ENCODE measurements at regions not wholly inside any gene's neighbourhood (a gene's known extent, or its start where the extent isn't known, plus 50 kb on each side); places are given as distances from the start of the nearest gene placed in this dataset.
"Not testable (repeated sequence)": the region's sequence is repeated elsewhere in the genome, so short reads cannot be mapped to it uniquely, and the experiment has no call there.

DNA sequence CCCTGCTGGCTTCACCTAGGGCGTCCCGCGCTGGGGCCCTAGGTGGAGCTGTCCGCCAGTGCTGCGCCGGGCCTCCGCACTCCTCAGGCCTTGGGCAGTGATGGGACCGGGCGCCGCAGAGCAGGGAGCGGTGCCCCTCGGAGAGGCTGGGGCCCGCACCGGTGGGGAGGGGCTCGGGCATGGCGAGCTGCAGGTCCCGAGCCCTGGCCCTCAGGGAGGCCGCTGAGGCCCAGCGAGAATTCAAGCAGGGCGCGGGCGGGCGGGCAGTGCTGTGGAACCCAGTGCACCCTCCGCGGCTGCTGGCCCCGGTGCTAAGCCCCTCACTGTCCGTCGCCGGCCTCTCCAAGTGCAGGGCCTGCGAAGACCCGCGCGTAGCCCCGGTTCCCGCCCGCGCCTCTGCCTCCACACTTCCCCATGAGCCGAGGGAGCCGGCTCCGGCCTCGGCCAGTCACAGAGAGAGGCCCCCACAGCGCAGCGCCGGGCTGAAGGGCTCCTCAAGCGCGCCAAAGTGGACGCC lies 565.1 kb upstream of the NDST4 start:
- DNase-seq (ENCODE audit: extremely low read depth, low read depth, low spot score), result no peak

DNA sequence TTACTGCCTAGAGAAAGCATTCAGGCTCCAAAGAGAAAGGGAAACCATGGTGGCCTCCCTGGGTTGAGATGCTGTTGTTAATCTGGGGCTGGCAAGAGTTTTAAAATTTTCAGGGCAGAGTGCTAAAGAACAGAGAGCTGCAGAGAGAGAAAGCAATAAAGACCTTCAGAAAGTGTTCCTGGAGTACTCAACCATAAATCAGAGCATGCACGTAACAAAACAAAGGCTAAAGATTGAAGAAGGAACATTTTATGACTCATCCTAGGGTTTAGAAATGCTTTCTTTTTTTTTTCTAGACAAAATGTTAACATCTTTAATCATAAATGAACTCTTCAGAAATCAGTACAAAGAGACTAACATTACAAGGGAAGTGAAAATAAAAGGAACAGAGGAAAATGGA lies 562.3 kb upstream of the NDST4 start:
- no peak for DNase-seq (ENCODE audit: extremely low read depth, low read depth, low spot score)

DNA sequence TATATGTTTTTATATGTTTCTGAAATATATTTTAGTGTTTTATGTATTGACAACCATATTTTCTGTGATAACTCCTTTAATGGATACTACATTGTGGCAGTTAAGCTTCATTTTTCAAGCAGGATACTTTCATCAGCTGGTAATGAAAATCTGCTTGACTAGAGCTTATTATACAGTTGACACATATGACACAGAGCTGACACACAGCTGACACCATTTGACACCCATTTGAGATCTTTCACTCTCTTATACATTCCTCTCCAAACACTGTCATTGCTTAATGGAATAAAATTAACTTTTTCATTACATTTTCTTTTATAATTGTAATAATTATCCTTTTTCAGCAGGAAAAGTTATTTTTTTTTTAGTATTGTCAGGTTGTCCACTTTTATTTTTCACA lies 561.1 kb upstream of the NDST4 start:
- DNase-seq (ENCODE audit: extremely low read depth, low read depth, low spot score), result no peak

DNA sequence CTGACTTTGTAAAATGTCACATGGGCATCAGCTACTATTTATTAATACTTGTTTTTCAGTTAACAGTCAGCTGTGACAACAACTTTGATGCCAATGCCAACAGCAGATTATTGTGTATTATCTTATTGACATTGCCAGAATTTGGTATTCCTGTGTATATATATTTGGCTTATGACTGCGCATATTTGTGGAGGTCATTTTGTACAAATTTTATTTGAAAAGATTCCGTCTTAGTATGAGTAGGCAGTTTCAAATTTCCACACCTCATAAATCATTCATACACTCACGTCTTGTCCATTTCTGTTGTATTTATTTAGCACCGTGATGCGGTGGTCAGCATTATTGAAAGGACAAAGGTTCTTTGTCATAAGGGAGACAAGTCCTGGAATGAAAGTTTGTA lies 558.2 kb upstream of the NDST4 start:
- no peak for DNase-seq (ENCODE audit: extremely low read depth, low read depth, low spot score)

DNA sequence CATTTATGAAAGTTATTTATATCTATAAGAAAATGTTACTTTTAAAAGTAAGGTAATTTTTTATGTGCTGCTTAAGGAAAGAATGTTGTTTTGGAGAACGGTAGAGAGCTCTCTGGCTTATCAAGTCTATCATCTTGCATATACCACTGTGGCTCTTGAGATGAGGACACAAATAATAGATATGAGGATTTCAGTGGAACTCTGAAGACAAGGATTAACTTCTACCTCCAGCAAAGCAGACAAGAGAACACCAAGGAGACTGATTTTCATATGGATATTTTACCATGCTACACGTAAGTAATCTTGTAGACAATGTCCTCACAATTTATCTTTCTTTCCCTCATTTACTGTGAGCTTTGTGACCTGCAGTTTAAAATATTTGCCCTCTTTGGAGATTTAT lies 557.5 kb upstream of the NDST4 start:
- no peak for DNase-seq (ENCODE audit: extremely low read depth, low read depth, low spot score)

DNA sequence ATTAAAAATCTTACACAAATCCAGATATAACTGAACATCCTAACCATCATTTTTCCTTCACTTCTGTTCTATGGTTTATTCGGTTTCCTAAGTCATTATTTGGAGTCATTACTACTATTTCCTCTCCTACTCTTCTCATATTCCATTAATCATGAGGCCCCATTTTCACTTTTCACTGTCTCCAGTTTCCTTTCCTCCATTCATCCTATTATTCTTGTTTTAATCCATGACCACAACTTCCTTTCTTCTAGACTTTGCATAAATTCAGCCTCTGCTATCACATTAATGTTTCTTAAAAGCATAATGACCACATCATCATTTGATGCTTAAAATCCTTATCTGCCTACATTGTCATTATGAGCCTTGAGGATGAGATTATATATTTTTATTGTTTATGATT lies 555.0 kb upstream of the NDST4 start:
- no peak for DNase-seq (ENCODE audit: extremely low read depth, low read depth, low spot score)

DNA sequence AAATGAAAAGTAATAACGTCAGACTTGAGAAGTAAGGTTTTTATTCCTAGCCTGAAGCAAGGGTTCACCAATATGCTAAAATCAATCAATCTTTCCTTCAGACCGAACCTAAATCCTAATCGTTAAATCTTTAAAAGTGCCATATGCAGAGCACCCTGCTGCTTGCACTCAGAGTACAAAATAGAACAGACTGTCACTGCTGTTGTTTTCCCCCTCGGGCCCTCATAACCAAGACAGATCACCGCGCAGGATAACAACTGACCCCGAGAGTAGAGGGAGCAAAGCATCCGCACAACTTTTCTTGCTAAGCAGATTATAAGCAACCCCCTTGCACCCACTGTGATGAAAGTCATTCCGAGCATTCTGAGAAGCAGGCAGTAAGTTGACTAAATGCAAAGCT lies 550.9 kb upstream of the NDST4 start:
- DNase-seq (ENCODE audit: extremely low read depth, low read depth, low spot score), result no peak

DNA sequence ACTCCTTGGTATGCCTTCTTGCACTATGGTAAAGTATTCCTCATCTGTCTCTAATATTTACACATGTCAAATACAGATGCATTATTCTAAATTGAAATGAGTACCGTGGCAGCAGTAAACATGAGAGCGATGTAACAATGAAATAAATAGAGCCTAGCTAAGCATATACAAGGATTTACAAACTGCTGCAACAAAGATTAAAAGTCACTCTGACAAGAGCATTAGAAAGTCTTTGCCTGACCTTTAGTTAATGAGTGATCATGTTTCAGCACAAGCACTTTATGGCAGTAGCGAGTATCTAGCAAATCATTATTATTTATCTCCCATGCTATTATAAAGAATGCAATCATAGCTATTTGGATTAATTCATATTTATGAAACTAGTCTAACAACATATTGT lies 547.0 kb upstream of the NDST4 start:
- no peak for DNase-seq (ENCODE audit: extremely low read depth, low read depth, low spot score)

DNA sequence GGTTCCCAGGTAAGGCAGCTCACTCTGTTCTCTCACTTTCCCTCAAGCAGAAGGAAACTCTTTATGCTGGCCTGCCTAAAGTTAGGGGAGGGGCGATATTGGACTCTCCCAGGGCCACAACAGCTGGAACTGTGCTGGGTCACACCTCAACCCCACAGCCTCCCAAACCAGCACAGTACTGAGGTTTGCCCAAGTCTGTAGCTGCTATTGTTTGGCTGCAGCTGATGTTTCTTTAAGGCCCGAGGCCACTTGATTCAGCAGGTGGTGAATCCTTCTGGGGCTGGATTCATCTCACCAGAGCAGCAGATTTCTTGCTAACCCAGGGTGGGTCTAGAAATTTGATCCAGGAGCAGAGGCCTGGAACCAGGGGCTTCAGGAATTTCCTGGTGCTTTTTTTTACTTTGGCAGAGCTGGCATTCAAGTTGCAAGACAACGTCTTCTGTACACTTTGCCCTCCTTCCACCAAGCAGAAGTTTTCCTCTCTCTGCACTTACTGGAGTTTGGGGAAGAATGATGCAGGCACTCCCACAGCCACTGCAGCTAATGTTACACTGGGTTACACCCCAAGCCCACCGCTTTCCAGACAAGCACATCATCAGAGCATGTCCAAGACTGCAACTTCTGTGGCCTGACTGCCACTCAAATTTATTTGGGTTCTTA lies 544.7 kb upstream of the NDST4 start:
- no peak for DNase-seq (ENCODE audit: extremely low read depth, low read depth, low spot score)

DNA sequence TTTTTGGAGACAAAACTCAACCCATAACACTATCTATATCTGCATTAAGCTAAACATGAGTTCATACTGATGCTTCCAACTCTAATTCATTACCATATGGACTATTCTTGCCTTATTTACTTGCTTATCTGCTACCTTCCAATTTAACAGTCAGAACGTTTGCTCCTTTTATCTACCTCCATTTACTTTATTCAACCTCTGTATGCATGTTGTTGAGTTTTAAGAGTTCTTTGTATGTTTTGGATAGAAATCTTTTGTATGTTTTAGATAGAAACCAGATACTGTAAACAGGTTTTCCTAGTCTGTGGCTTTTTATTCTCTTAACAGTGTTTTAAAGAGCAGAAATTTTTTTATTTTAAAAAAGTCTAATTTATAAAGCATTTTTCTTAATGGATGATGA lies 542.2 kb upstream of the NDST4 start:
- no peak for DNase-seq (ENCODE audit: extremely low read depth, low read depth, low spot score)

DNA sequence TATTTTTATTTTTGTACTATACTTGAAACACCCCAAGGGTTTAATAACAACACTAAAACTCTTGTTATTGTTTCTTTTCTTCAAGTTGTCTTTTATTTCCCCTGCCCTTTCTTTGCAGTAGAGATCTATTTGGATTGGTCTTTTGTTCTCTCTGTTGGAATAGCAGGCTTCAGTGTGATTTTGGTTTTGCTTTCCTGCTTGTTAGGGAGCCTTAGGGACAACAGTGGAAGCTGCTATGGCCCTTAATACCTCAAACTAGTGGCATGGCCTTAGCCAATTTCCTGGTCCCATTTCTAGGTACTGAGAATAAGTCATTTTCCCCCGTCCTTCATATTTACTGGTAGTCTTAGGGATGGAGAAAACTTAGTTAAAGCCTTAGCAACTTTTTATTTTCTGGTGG lies 535.4 kb upstream of the NDST4 start:
- no peak for DNase-seq (ENCODE audit: extremely low read depth, low read depth, low spot score)

DNA sequence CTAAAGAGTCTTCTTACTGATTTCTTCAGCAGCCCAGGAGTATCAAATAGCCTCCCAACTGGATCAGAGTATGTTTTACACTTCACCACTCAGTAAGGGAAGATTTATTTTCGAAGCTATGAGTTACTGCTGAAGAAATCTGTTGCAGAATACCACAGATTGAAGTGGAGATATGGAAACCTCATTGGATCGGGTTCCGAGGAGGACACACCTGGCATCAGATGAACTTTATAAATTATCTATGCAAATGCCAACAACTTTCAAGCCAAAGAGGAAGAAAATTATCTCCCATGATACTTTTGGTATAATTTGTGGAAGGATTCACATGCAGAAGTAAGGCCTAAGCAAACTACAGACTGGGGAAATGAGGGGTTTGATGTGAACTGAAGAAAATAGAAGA lies 515.9 kb upstream of the NDST4 start:
- no peak for DNase-seq (ENCODE audit: extremely low read depth, low read depth, low spot score)

DNA sequence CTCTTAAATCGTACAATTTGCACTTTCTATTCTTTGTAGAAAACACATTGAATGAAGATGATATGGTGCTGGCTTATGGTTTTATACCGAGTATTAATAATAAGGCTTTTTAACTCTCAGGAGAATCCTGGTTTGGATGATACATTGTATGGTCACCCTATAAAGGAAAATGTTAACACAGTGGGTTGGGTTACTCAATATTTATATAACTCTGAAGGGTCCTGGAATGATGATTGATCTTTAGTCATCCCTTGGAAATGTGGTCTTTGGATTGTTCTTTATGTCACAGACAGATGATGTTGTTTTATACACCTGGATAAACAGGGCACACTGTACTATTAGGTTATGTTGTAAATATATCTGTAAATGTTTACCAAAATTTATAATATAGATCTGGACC lies 496.2 kb upstream of the NDST4 start:
- DNase-seq (ENCODE audit: extremely low read depth, low read depth, low spot score), result no peak

DNA sequence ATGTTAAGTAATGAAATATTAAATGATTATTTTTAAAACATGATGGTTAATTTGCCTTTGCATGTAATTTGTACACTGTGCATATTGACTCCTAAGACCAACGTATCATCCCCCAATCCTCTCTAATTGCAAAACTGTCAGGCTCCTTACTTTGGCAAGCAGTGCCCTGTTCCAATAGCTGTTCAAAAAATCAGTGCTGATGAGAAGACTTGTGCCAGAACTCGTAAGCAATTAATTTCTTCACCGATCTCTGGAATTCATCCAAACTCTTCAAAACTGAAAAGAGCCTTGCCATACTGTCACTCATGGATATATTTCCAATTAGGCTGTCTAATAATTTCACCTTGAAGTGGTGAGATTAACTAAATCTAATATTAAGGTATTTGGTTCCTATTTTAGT lies 493.9 kb upstream of the NDST4 start:
- no peak for DNase-seq (ENCODE audit: extremely low read depth, low read depth, low spot score)

DNA sequence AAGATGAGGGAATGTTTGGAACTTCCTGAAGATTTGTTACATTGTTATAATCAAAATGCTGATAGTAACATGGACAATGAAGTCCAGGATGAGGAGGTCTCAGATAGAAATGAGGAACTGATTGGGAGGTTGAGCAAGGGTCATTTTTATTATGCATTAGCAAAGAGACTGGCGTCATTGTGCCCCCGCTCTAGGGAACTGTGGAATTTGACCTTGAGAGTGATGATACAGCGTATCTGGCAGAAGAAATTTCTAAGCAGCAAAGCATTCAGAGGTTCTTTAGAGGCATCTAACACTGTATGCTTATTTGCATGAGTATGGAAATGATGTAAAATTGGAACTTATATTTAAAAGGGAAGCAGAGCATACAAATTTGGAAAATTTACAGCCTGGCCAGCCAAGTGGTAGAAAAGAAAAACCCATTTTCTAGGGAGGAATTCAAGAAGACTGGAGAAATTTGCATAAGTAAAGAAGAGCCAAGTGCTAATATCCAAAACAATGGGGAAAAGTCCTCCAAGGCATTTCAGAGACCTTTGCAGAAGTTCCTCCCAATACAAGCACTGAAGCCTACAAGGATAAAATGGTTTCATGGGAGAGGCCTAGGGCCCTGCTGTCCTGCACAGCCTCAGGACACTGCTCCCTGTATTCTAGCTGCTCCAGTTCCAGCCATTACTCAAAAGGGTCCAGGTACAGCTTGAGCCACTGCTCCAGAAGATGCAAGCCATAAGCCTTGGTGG lies 483.0 kb upstream of the NDST4 start:
- DNase-seq (ENCODE audit: extremely low read depth, low read depth, low spot score), result no peak

DNA sequence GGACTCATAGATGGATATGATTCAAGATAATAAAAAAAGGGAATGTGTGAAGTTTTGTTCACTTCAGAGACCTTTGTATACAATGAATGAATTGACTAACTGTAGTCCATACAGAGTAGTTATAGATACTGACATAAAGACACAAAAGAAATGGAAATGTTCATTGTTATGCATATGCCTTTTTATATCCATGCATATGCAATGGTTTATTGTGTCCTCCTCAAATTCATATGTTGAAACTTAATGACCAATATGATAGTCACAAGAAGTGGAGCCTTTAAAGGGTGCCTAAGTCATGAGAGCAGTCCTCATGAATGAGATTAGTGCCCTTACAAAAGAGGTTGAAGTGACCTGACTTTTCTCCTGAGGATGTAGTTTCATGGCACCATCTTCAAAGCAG lies 467.5 kb upstream of the NDST4 start:
- DNase-seq (ENCODE audit: extremely low read depth, low read depth, low spot score), result no peak

DNA sequence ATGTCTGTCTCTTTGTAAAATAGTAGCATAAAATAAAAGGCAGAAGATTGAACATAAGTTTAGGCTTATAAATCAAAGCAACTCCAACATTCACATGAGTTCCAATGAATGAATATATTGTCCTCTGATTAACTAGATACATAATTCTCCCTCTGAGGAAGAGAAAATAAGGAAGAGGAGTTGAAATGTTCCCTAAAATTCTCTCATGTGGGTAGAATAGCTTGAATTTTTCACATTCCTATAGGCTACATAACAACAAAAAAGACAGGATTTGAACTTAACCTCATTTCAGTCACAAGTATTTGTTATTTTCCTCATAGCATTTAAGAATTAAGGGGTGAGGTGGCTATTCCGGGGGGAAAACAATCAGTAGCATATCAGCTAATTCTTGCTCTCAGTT lies 462.4 kb upstream of the NDST4 start:
- DNase-seq (ENCODE audit: extremely low read depth, low read depth, low spot score), result no peak

DNA sequence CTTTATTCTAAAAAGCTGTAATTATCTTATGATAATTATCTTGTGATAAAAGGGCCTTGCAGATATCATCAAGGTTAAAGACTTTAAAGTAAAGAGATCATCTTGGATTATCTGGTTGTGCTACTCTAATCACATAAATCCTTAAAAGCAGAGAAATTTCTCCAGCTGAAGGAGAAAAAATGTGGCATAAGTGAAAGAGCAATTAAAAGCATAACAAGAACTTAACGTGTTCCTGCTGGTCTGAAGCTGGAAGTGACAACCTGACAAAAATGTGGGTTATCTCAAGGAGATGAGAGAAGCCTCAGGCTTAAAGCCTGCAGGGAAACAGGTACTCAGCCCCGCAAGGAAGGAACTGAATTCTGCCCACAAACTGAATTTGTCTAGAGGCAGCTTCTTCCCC lies 449.1 kb upstream of the NDST4 start:
- DNase-seq (ENCODE audit: extremely low read depth, low read depth, low spot score), result no peak

DNA sequence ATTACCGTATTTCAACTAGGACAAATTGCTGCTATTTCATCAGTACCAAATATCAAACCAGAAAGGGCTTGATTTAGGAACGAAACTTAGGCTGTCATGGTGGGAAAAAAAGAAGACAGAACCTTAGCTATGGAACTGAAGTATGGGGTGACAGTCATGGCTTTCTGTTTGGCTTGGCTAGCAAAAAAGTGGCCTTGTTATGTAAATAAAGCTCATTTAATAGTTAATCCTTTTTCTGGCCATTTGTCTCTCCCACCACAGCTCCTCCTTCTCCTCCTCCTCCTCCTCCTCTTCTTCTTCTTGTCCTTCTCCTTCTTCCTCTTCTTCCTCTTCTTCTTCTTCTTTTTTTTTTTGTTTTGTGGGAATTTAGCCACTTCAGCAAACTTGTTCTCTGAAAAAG lies 434.7 kb upstream of the NDST4 start:
- no peak for DNase-seq (ENCODE audit: extremely low read depth, low read depth, low spot score)

DNA sequence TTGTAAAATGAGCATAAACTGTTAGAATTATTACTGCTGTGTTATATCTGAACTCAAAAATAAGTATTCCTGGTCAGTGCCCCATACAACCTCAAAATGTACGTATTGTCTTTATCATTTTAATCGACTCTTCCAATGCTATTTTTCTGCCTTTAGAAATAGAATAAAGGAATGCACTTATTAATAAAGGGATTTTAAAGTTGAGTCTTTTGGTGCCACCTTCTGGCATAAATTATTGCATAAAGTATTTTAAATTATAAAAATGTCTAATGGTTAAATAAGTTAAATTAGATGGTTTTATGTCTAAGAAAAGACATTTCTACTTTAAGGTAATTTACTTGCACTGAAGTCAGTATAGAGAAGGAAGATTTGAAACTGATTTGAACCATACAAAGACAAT lies 424.0 kb upstream of the NDST4 start:
- no peak for DNase-seq (ENCODE audit: extremely low read depth, low read depth, low spot score)

DNA sequence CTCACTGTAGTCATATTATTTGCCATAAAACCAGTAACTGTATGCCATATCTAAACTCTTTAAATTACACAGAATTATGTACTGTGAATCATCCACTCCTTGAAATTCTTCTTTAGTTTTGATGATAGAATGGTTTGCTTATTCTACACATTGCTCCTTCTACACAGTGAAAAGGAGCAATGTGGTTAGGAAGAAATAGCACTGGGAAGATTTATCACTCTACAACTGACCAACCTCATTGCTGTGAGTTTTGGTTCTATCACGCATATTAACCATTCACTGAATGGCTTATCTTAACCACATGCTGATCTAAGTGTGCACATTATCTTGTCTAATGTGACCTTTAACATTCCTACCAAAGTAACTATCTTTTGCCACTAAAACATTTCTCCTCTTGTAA lies 415.7 kb upstream of the NDST4 start:
- DNase-seq (ENCODE audit: extremely low read depth, low read depth, low spot score), result no peak

DNA sequence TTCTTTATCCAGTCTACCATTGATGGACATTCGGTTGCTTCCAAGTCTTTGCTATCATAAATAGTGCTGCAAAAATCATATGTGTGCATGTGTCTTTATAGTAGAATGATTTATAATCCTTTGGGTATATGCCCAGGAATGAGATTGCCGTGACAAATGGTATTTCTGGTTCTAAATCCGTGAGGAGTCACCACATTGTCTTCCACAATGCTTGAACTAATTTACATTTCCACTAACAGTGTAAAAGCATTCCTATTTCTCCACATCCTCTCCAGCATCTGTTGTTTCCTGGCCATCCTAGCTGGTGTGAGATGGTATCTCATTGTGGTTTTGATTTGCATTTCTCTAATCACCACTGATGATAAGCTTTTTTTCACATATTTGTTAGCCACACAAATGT lies 406.1 kb upstream of the NDST4 start:
- not testable (repeated sequence) for DNase-seq (ENCODE audit: extremely low read depth, low read depth, low spot score)

DNA sequence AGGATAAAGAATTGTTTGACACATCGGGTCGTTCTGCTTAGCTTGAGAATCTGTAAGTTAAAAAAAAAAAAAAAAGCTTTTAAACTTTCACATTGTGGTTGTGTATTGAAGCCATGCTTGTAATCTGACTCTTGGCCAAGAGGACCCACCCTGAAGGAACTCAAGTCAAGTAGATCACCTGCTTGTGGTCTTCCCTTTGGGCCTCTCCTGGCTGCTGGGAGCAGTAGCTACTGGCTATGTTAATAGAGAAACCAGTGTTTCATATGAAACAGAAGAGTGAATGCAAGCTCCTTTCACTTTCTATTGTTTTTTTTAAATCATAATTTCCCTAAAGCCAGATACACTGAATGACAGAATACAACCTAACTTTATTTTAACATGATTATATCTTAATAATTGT lies 402.4 kb upstream of the NDST4 start:
- no peak for DNase-seq (ENCODE audit: extremely low read depth, low read depth, low spot score)

All from glomerular endothelial cell (primary cell).